ENCODE measurements at regions not wholly inside any gene's neighbourhood (a gene's known extent, or its start where the extent isn't known, plus 50 kb on each side); places are given as distances from the start of the nearest gene placed in this dataset.
"Not testable (repeated sequence)": the region's sequence is repeated elsewhere in the genome, so short reads cannot be mapped to it uniquely, and the experiment has no call there.

DNA sequence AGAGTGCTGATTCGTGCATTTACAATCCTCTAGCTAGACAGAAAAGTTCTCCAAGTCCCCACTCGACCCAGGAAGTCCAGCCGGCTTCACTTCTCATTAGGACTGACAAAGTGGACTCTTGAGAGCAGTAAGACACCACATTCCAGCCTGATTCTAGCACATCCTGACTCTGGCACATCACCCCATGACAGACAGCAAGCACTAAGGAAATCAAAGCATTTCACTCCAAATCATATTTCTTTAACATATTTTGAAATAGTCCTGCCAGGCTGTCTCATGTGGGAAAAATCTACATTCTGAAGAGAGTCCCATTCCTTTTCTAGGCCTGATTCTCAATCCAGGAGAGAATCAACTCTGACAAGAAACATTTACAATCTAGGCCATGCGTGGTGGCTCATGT lies 478.5 kb upstream of the AMELY start:
- Histone ChIP-seq H3K79me1 (ENCODE audit: low read depth, low read length) (no peaks in the 10 kb centered on the region), H2AK5ac (ENCODE audit: low read depth, low read length) (no peak overlapping the region), H3K9me3 (replicated peaks in 1 of 2; ENCODE audit: control insufficient read depth in 2 of 2, insufficient read depth in 1 of 2, low read depth in 1 of 2, low read length in 2 of 2) (no peaks in the 10 kb centered on the region)

GRCh38 chrY:7382988-7383387 lies 471.4 kb upstream of the AMELY start:
- no peaks in the 10 kb centered on the region for H3K27me3 ChIP-seq (ENCODE audit: control insufficient read depth in 3 of 3, insufficient read depth in 3 of 3, low read depth in 1 of 3, low read length in 3 of 3)
- no peak overlapping the region for H3K14ac ChIP-seq (ENCODE audit: low read length)
- DNase-seq (ENCODE audit: low spot score), result no peak
- no peak overlapping the region for H2BK5ac ChIP-seq (ENCODE audit: low read length)
- H3K4me1 ChIP-seq (ENCODE audit: control insufficient read depth in 2 of 2, insufficient read depth in 1 of 2, low read depth in 1 of 2, low read length in 2 of 2), result no peaks in the 10 kb centered on the region
- H4K8ac ChIP-seq (ENCODE audit: low read depth, low read length), result no peak overlapping the region
- H3K27ac ChIP-seq (replicated peaks; ENCODE audit: low read length), result no peak overlapping the region
- no peak overlapping the region for H2BK120ac ChIP-seq (ENCODE audit: low read depth, low read length)
- no peak overlapping the region for H4K91ac ChIP-seq (ENCODE audit: low read depth, low read length, poor library complexity)
- H3K9me3 ChIP-seq (replicated peaks in 1 of 2; ENCODE audit: control insufficient read depth in 2 of 2, insufficient read depth in 1 of 2, low read depth in 1 of 2, low read length in 2 of 2), result no peaks in the 10 kb centered on the region
- no peak overlapping the region for H2BK15ac ChIP-seq (ENCODE audit: low read length)
- H2AK5ac ChIP-seq (ENCODE audit: low read depth, low read length), result no peak overlapping the region
- H3K4ac ChIP-seq (ENCODE audit: low read length), result no peak overlapping the region
- H3K23ac ChIP-seq (ENCODE audit: low read depth, low read length, poor library complexity), result no peak overlapping the region
- H2BK12ac ChIP-seq (ENCODE audit: low read length), result no peak overlapping the region
- WGBS, 2 donors (ENCODE audit: extremely low coverage in 2 of 2, insufficient read length in 2 of 2, insufficient replicate concordance in 1 of 2), result no CpG with 5 or more reads among the region's 6 CpGs
- H2AFZ ChIP-seq (ENCODE audit: low read length), result no peak overlapping the region
- H3K4me2 ChIP-seq (ENCODE audit: insufficient read depth, low read length, poor library complexity, severe bottlenecking), result no peak overlapping the region
- H3K4me3 ChIP-seq (ENCODE audit: low read length in 2 of 2), result no peak overlapping the region
- H3K36me3 ChIP-seq (replicated peaks in 1 of 2; ENCODE audit: control insufficient read depth in 2 of 2, insufficient read depth in 2 of 2, low read length in 2 of 2), result no peaks in the 10 kb centered on the region
- no peak overlapping the region for H3K18ac ChIP-seq (ENCODE audit: low read length)
- no peaks in the 10 kb centered on the region for H3K79me1 ChIP-seq (ENCODE audit: low read depth, low read length)
- no peak overlapping the region for H3K9ac ChIP-seq (ENCODE audit: low read depth, low read length, poor library complexity)

More for the DNA sequence above, 478.5 kb upstream of the AMELY start:
- H3K4me3 ChIP-seq (ENCODE audit: low read length in 2 of 2), result no peak overlapping the region
- no peak overlapping the region for H4K8ac ChIP-seq (ENCODE audit: low read depth, low read length)
- DNase-seq (ENCODE audit: low spot score), result no peak
- H2BK5ac ChIP-seq (ENCODE audit: low read length), result no peak overlapping the region
- no peak overlapping the region for H4K91ac ChIP-seq (ENCODE audit: low read depth, low read length, poor library complexity)
- no peaks in the 10 kb centered on the region for H3K36me3 ChIP-seq (replicated peaks in 1 of 2; ENCODE audit: control insufficient read depth in 2 of 2, insufficient read depth in 2 of 2, low read length in 2 of 2)
- no peak overlapping the region for H2BK15ac ChIP-seq (ENCODE audit: low read length)
- H3K27ac ChIP-seq (replicated peaks; ENCODE audit: low read length), result no peak overlapping the region
- no peak overlapping the region for H2BK120ac ChIP-seq (ENCODE audit: low read depth, low read length)
- no peak overlapping the region for H3K4me2 ChIP-seq (ENCODE audit: insufficient read depth, low read length, poor library complexity, severe bottlenecking)
- no peaks in the 10 kb centered on the region for H3K4me1 ChIP-seq (ENCODE audit: control insufficient read depth in 2 of 2, insufficient read depth in 1 of 2, low read depth in 1 of 2, low read length in 2 of 2)
- H3K27me3 ChIP-seq (ENCODE audit: control insufficient read depth in 3 of 3, insufficient read depth in 3 of 3, low read depth in 1 of 3, low read length in 3 of 3), result no peaks in the 10 kb centered on the region
- H3K4ac ChIP-seq (ENCODE audit: low read length), result no peak overlapping the region
- WGBS, 2 donors (ENCODE audit: extremely low coverage in 2 of 2, insufficient read length in 2 of 2, insufficient replicate concordance in 1 of 2), result no CpG with 5 or more reads among the region's 4 CpGs
- no peak overlapping the region for H3K9ac ChIP-seq (ENCODE audit: low read depth, low read length, poor library complexity)
- no peak overlapping the region for H3K14ac ChIP-seq (ENCODE audit: low read length)
- no peak overlapping the region for H3K23ac ChIP-seq (ENCODE audit: low read depth, low read length, poor library complexity)
- H3K18ac ChIP-seq (ENCODE audit: low read length), result no peak overlapping the region
- H2BK12ac ChIP-seq (ENCODE audit: low read length), result no peak overlapping the region
- H2AFZ ChIP-seq (ENCODE audit: low read length), result no peak overlapping the region

GRCh38 chrY:7377091-7377490 lies 465.5 kb upstream of the AMELY start:
- Histone ChIP-seq H3K9me3 (replicated peaks in 1 of 2; ENCODE audit: control insufficient read depth in 2 of 2, insufficient read depth in 1 of 2, low read depth in 1 of 2, low read length in 2 of 2) (no peaks in the 10 kb centered on the region), H2BK120ac (ENCODE audit: low read depth, low read length) (no peak overlapping the region), H2BK15ac (ENCODE audit: low read length) (no peak overlapping the region), H3K27me3 (ENCODE audit: control insufficient read depth in 3 of 3, insufficient read depth in 3 of 3, low read depth in 1 of 3, low read length in 3 of 3) (no peaks in the 10 kb centered on the region), H3K4me2 (ENCODE audit: insufficient read depth, low read length, poor library complexity, severe bottlenecking) (no peak overlapping the region), H3K18ac (ENCODE audit: low read length) (no peak overlapping the region), H3K23ac (ENCODE audit: low read depth, low read length, poor library complexity) (no peak overlapping the region), H4K8ac (ENCODE audit: low read depth, low read length) (no peak overlapping the region), H2AFZ (ENCODE audit: low read length) (no peak overlapping the region), H3K9ac (ENCODE audit: low read depth, low read length, poor library complexity) (no peak overlapping the region), H3K36me3 (replicated peaks in 1 of 2; ENCODE audit: control insufficient read depth in 2 of 2, insufficient read depth in 2 of 2, low read length in 2 of 2) (no peaks in the 10 kb centered on the region), H3K4me3 (ENCODE audit: low read length in 2 of 2) (no peak overlapping the region), H3K27ac (replicated peaks; ENCODE audit: low read length) (no peak overlapping the region), H3K79me1 (ENCODE audit: low read depth, low read length) (no peaks in the 10 kb centered on the region), H3K14ac (ENCODE audit: low read length) (no peak overlapping the region), H4K91ac (ENCODE audit: low read depth, low read length, poor library complexity) (no peak overlapping the region), H3K4me1 (ENCODE audit: control insufficient read depth in 2 of 2, insufficient read depth in 1 of 2, low read depth in 1 of 2, low read length in 2 of 2) (no peaks in the 10 kb centered on the region), H2BK5ac (ENCODE audit: low read length) (no peak overlapping the region), H2AK5ac (ENCODE audit: low read depth, low read length) (no peak overlapping the region), H2BK12ac (ENCODE audit: low read length) (no peak overlapping the region), H3K4ac (ENCODE audit: low read length) (no peak overlapping the region)
- no peak for DNase-seq (ENCODE audit: low spot score)

- H3K36me3 ChIP-seq (replicated peaks in 1 of 2; ENCODE audit: control insufficient read depth in 2 of 2, insufficient read depth in 2 of 2, low read length in 2 of 2); H3K4me2 ChIP-seq (ENCODE audit: insufficient read depth, low read length, poor library complexity, severe bottlenecking); H2BK15ac ChIP-seq (ENCODE audit: low read length); H4K91ac ChIP-seq (ENCODE audit: low read depth, low read length, poor library complexity); H2AFZ ChIP-seq (ENCODE audit: low read length); H2BK12ac ChIP-seq (ENCODE audit: low read length); H3K18ac ChIP-seq (ENCODE audit: low read length); H2AK5ac ChIP-seq (ENCODE audit: low read depth, low read length); H3K79me1 ChIP-seq (ENCODE audit: low read depth, low read length); H4K8ac ChIP-seq (ENCODE audit: low read depth, low read length); H3K9me3 ChIP-seq (replicated peaks in 1 of 2; ENCODE audit: control insufficient read depth in 2 of 2, insufficient read depth in 1 of 2, low read depth in 1 of 2, low read length in 2 of 2); DNase-seq (ENCODE audit: low spot score); H3K27me3 ChIP-seq (ENCODE audit: control insufficient read depth in 3 of 3, insufficient read depth in 3 of 3, low read depth in 1 of 3, low read length in 3 of 3); H3K4me3 ChIP-seq (ENCODE audit: low read length in 2 of 2); H2BK120ac ChIP-seq (ENCODE audit: low read depth, low read length); H3K4me1 ChIP-seq (ENCODE audit: control insufficient read depth in 2 of 2, insufficient read depth in 1 of 2, low read depth in 1 of 2, low read length in 2 of 2); H3K14ac ChIP-seq (ENCODE audit: low read length); H2BK5ac ChIP-seq (ENCODE audit: low read length); H3K23ac ChIP-seq (ENCODE audit: low read depth, low read length, poor library complexity); H3K27ac ChIP-seq (replicated peaks; ENCODE audit: low read length); H3K9ac ChIP-seq (ENCODE audit: low read depth, low read length, poor library complexity); H3K4ac ChIP-seq (ENCODE audit: low read length): not testable (repeated sequence)
- WGBS, 2 donors (ENCODE audit: extremely low coverage in 2 of 2, insufficient read length in 2 of 2, insufficient replicate concordance in 1 of 2), result no CpG with 5 or more reads among the region's 4 CpGs
Observed at GRCh38 chrY:7374485-7374884, 462.9 kb upstream of the AMELY start.
